ENCODE measurements at regions not wholly inside any gene's neighbourhood (a gene's known extent, or its start where the extent isn't known, plus 50 kb on each side); places are given as distances from the start of the nearest gene placed in this dataset.

DNA sequence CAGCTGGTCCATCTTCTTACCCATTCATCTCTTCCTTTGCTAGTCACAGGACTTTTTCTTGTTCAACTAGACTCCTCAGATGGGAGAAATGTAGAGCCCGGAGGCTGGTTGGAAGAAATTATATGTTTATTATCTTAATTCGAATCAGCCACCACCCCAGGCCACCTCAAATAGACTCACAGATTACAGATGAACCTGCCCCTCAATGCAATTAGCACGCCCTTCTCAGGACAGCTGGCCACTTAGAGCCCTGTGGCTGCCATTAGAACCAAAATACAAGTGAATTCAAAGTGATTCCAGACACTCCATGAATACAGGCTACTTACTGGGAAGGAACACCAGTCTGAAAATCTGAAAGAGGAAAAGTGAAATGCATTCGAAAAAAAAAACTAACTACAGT lies 176.4 kb downstream of the MAFB start:
- H3K4me3 ChIP-seq: no peak overlapping the region
- no peaks in the 10 kb centered on the region for H3K9me3 ChIP-seq (ENCODE audit: low read depth)
- 0 out of 2 replicates have a peak overlapping the region, but pooled peaks have one; percentile 5 for H3K27ac ChIP-seq
- H3K36me3 ChIP-seq (ENCODE audit: low read depth): no peaks in the 10 kb centered on the region
- DNase-seq: no peak
- no peak overlapping the region for H2AFZ ChIP-seq
- no peak overlapping the region for H3K9ac ChIP-seq
- no peaks in the 10 kb centered on the region for H4K20me1 ChIP-seq (ENCODE audit: insufficient read depth)
- WGBS, 2 experiments (ENCODE audit: low coverage in 1 of 2, low lambda C conversion rate in 2 of 2, missing lambda C conversion rate in 2 of 2): 97 to 99% methylated on average over 4 of the region's 4 CpGs
- H3K4me1 ChIP-seq (ENCODE audit: insufficient read depth): peaks cover 48% of the 10 kb centered on the region
- no peaks in the 10 kb centered on the region for H3K27me3 ChIP-seq (replicated peaks; ENCODE audit: insufficient read depth)
- H3K9me2 ChIP-seq (ENCODE audit: insufficient read depth): no peaks in the 10 kb centered on the region
- H3K79me2 ChIP-seq (ENCODE audit: insufficient read depth): no peaks in the 10 kb centered on the region
- no peak overlapping the region for H3K4me2 ChIP-seq (ENCODE audit: unreplicated experiment)
- in situ Hi-C loops (cut with MboI): no loop called here
- peaks cover 29% of the 10 kb centered on the region; the same call in 1 of the 2 replicates for H3F3A ChIP-seq (ENCODE audit: insufficient read depth)
- TF ChIP-seq EZH2 (IDR thresholded peaks at IDR 0.05; ENCODE audit: insufficient read depth, poor library complexity, severe bottlenecking) (no peak), EZH2phosphoT487 (IDR thresholded peaks at IDR 0.05; ENCODE audit: insufficient read depth, low read depth) (no peak)

DNA sequence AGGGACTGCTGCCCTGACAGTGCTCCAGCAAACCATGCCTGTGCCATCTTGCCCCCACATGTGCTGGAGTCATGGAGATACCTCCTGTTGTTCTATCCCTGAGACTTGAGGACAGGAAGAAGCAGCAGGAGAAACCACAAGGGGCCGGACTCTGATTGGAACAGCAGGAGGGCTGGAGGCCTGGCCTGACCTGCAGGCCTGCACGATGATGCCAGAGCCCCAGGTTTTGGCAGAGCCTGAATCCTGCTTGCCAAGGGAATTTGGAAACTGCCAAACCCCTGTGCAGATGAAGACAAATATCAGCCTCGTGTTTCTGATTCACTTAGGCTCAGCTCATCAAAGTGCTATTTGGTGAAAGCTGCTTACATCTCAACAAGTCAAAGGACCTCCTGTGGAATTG lies 177.6 kb downstream of the MAFB start:
- H2AFZ ChIP-seq: peak overlapping the region; percentile 59
- TF ChIP-seq EZH2 (IDR thresholded peaks at IDR 0.05; ENCODE audit: insufficient read depth, poor library complexity, severe bottlenecking) (no peak), EZH2phosphoT487 (IDR thresholded peaks at IDR 0.05; ENCODE audit: insufficient read depth, low read depth) (no peak)
- in situ Hi-C loops (cut with MboI): no loop called here
- H3K9me3 ChIP-seq (ENCODE audit: low read depth): no peaks in the 10 kb centered on the region
- H3K4me2 ChIP-seq (ENCODE audit: unreplicated experiment): no peak overlapping the region
- peaks cover 32% of the 10 kb centered on the region; the same call in 1 of the 2 replicates for H3F3A ChIP-seq (ENCODE audit: insufficient read depth)
- no peaks in the 10 kb centered on the region for H4K20me1 ChIP-seq (ENCODE audit: insufficient read depth)
- peaks cover 57% of the 10 kb centered on the region for H3K4me1 ChIP-seq (ENCODE audit: insufficient read depth)
- 5 to 11% methylated on average over 3 of the region's 3 CpGs for WGBS, 2 experiments (ENCODE audit: low coverage in 1 of 2, low lambda C conversion rate in 2 of 2, missing lambda C conversion rate in 2 of 2)
- H3K27me3 ChIP-seq (replicated peaks; ENCODE audit: insufficient read depth): no peaks in the 10 kb centered on the region
- H3K27ac ChIP-seq: peak overlapping the region; percentile 53
- DNase-seq: peak; percentile 84
- H3K4me3 ChIP-seq: no peak overlapping the region
- no peaks in the 10 kb centered on the region for H3K36me3 ChIP-seq (ENCODE audit: low read depth)
- no peaks in the 10 kb centered on the region for H3K9me2 ChIP-seq (ENCODE audit: insufficient read depth)
- H3K79me2 ChIP-seq (ENCODE audit: insufficient read depth): no peaks in the 10 kb centered on the region
- peak overlapping the region; percentile 43; the same call in 1 of the 2 replicates for H3K9ac ChIP-seq

DNA sequence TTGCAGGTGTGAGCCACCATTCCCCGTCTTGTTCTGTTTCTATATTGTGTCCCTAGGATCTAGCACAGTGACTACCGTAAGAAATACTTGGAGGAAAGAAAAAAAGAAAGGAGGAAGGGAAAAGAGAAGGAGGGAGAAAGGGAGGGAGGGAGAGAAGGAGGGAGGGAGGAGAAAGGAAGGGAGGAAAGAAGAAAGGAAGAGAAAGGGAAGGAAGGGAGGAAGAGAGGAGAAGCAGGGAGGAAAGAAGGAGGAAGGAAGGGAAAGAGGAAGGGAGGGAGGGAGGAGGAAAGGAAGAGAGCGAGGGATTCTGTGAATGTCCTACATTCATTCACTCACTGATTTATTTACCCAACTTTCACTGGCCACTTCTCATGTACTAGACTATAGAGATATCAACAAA lies 178.4 kb downstream of the MAFB start:
- Histone ChIP-seq H3K36me3 (ENCODE audit: low read depth) (no peaks in the 10 kb centered on the region), H3K9me3 (ENCODE audit: low read depth) (no peaks in the 10 kb centered on the region), H3K4me1 (ENCODE audit: insufficient read depth) (peaks cover 60% of the 10 kb centered on the region), H3K9ac (no peak overlapping the region), H3K9me2 (ENCODE audit: insufficient read depth) (no peaks in the 10 kb centered on the region), H2AFZ (no peak overlapping the region), H3F3A (ENCODE audit: insufficient read depth) (peaks cover 32% of the 10 kb centered on the region; the same call in 1 of the 2 replicates), H4K20me1 (ENCODE audit: insufficient read depth) (no peaks in the 10 kb centered on the region), H3K4me3 (no peak overlapping the region), H3K4me2 (ENCODE audit: unreplicated experiment) (no peak overlapping the region), H3K27ac (no peak overlapping the region), H3K79me2 (ENCODE audit: insufficient read depth) (no peaks in the 10 kb centered on the region), H3K27me3 (replicated peaks; ENCODE audit: insufficient read depth) (no peaks in the 10 kb centered on the region)
- TF ChIP-seq EZH2phosphoT487 (IDR thresholded peaks at IDR 0.05; ENCODE audit: insufficient read depth, low read depth) (no peak), EZH2 (IDR thresholded peaks at IDR 0.05; ENCODE audit: insufficient read depth, poor library complexity, severe bottlenecking) (no peak)
- DNase-seq: no peak
- 95 to 96% methylated on average over 3 of the region's 3 CpGs for WGBS, 2 experiments (ENCODE audit: low coverage in 1 of 2, low lambda C conversion rate in 2 of 2, missing lambda C conversion rate in 2 of 2)
- in situ Hi-C loops (cut with MboI): no loop called here

DNA sequence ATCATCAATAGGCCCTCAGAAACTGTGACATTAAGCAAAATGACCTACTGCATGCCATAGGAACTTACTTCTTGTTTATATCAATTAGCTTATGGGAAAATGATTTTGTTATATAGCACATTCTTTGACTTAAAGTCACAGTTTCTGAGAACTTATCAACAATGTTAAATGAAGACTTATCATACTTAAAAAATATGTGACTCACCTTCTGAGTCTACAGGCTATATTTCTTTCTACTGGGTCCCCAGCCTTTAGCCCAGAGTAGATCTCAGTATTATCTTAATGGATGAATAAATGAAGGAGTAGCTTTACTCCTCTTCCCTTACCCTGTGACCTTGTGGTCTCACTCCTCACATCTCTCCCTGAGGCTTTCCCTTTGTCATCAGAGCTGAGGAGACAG lies 180.2 kb downstream of the MAFB start:
- Histone ChIP-seq H3K4me1 (ENCODE audit: insufficient read depth) (peaks cover 60% of the 10 kb centered on the region), H3K36me3 (ENCODE audit: low read depth) (no peaks in the 10 kb centered on the region), H3K27me3 (replicated peaks; ENCODE audit: insufficient read depth) (no peaks in the 10 kb centered on the region), H3K4me3 (no peak overlapping the region), H3K9me2 (ENCODE audit: insufficient read depth) (no peaks in the 10 kb centered on the region), H3K79me2 (ENCODE audit: insufficient read depth) (no peaks in the 10 kb centered on the region), H3K27ac (peak overlapping the region; percentile 30; the same call in 1 of the 2 replicates), H3K4me2 (ENCODE audit: unreplicated experiment) (no peak overlapping the region), H3K9me3 (ENCODE audit: low read depth) (no peaks in the 10 kb centered on the region), H4K20me1 (ENCODE audit: insufficient read depth) (no peaks in the 10 kb centered on the region), H3F3A (ENCODE audit: insufficient read depth) (peaks cover 41% of the 10 kb centered on the region; the same call in 1 of the 2 replicates), H2AFZ (no peak overlapping the region), H3K9ac (no peak overlapping the region)
- TF ChIP-seq EZH2 (IDR thresholded peaks at IDR 0.05; ENCODE audit: insufficient read depth, poor library complexity, severe bottlenecking): no peak
- no peak for TF ChIP-seq EZH2phosphoT487 (IDR thresholded peaks at IDR 0.05; ENCODE audit: insufficient read depth, low read depth)
- in situ Hi-C loops (cut with MboI): no loop called here
- peak; percentile 51 for DNase-seq

DNA sequence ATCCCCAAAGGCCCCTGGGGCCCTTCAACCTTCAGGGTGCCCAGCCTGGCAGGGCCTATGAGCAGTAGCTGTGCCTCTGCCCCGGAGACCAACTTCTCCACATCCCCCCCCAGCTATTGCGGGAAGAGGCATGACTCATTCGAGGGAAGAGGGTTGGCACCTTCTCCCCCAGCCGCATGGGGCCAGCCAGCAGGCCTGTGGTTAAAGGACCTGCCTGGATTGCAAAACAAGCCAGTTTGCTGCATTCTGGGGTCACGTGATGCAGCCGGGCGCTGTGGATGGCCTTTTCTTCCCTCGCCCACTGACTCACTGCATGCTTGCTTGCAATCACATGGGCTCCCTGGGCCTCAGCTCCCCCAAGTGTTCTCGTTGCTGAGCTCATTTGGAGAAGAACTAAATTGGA lies 182.5 kb downstream of the MAFB start:
- Histone ChIP-seq H3K27ac (peak overlapping the region; percentile 48), H3K4me1 (ENCODE audit: insufficient read depth) (peaks cover 37% of the 10 kb centered on the region), H3K9ac (no peak overlapping the region), H3K36me3 (ENCODE audit: low read depth) (no peaks in the 10 kb centered on the region), H3K9me2 (ENCODE audit: insufficient read depth) (peaks cover 4% of the 10 kb centered on the region; the same call in 1 of the 2 replicates), H3K4me2 (ENCODE audit: unreplicated experiment) (no peak overlapping the region), H4K20me1 (ENCODE audit: insufficient read depth) (no peaks in the 10 kb centered on the region), H3F3A (ENCODE audit: insufficient read depth) (peaks cover 25% of the 10 kb centered on the region; the same call in 1 of the 2 replicates), H3K9me3 (ENCODE audit: low read depth) (no peaks in the 10 kb centered on the region), H3K4me3 (no peak overlapping the region), H3K27me3 (replicated peaks; ENCODE audit: insufficient read depth) (no peaks in the 10 kb centered on the region), H2AFZ (no peak overlapping the region), H3K79me2 (ENCODE audit: insufficient read depth) (no peaks in the 10 kb centered on the region)
- 0 to 1% methylated on average over 8 to 9 of the region's 9 CpGs for WGBS, 2 experiments (ENCODE audit: low coverage in 1 of 2, low lambda C conversion rate in 2 of 2, missing lambda C conversion rate in 2 of 2)
- DNase-seq: peak; percentile 100
- TF ChIP-seq EZH2phosphoT487 (IDR thresholded peaks at IDR 0.05; ENCODE audit: insufficient read depth, low read depth): no peak
- no peak for TF ChIP-seq EZH2 (IDR thresholded peaks at IDR 0.05; ENCODE audit: insufficient read depth, poor library complexity, severe bottlenecking)
- in situ Hi-C loops (cut with MboI): no loop called here
